SK-N-SH treated with all-trans-retinoic acid at 6 μM for 48 hours (cell line): ENCODE measurements at regions not wholly inside any gene's neighbourhood (a gene's known extent, or its start where the extent isn't known, plus 50 kb on each side); places are given as distances from the start of the nearest gene placed in this dataset.

Experiments used
- ISL1 ChIP-seq: fragments of 250-450 bp; sonication (Bioruptor Pico); IDR thresholded peaks from 2 replicates; pipeline ENCODE4 v2.1.2; 2022; ENCODE audit warnings: mild to moderate bottlenecking, moderate library complexity
- PPARA ChIP-seq: fragments of 250-450 bp; sonication (Bioruptor Pico); IDR thresholded peaks from 2 replicates; pipeline ENCODE4 v1.5.0; 2020; ENCODE audit warnings: mild to moderate bottlenecking, borderline replicate concordance
- SNAI2 ChIP-seq: fragments of 250-450 bp; sonication (Bioruptor Pico); IDR thresholded peaks from 2 replicates; pipeline ENCODE4 v1.5.0; 2020; ENCODE audit warnings: mild to moderate bottlenecking, moderate library complexity
- TF ChIP-seq, protein P1 (sequence below): fragments of 250-450 bp; sonication (Bioruptor Pico); IDR thresholded peaks from 2 replicates; pipeline ENCODE4 v1.8.0; 2020; ENCODE audit warnings: mild to moderate bottlenecking, moderate library complexity, borderline replicate concordance
- TF ChIP-seq, protein P2 (sequence below): fragments of 250-450 bp; sonication (Bioruptor Pico); IDR thresholded peaks from 2 replicates; pipeline ENCODE4 v1.5.1; 2021; ENCODE audit warnings: mild to moderate bottlenecking, moderate library complexity

DNA sequence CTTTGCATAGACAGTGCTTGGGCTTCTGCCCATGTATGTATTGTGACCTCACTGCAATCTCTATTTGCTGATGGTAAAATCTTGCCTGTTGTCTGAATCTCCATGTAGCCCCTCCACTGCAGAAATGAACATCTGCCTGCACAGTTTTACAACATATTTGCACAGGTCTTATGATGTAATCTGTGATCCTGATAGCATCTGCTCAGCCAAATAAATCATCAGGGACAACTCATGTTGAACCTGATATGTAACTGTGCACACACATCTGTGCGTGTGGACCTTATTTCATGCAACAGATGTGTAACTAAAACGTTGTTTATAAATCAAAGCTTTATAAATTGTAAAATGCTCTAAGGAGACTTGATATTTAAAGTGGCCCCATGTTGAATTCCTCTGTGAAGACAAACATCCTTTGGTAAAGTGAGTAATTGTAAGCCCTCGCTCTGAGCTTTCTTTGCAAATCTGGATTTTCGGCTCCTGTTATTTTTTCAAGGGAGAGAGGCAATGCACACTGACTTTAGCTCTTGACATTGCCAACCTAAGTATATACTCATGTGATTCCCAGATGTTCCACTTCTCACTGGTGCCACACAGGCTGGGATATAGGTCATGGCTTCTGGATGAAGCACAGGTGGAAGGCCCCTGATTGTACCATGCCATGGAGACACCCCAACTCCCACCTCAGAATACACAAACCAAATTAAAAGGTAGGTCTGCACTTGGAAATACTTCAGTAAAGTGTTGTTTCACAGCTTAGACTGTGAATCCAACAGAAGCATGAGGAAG is 371.3 kb downstream of the GRIN2B start:
- TF ChIP-seq SNAI2 (CRISPR knock-in tag) (no peak), PPARA (no peak), ISL1 (CRISPR knock-in tag) (no peak)
- TF ChIP-seq, protein P1, sequence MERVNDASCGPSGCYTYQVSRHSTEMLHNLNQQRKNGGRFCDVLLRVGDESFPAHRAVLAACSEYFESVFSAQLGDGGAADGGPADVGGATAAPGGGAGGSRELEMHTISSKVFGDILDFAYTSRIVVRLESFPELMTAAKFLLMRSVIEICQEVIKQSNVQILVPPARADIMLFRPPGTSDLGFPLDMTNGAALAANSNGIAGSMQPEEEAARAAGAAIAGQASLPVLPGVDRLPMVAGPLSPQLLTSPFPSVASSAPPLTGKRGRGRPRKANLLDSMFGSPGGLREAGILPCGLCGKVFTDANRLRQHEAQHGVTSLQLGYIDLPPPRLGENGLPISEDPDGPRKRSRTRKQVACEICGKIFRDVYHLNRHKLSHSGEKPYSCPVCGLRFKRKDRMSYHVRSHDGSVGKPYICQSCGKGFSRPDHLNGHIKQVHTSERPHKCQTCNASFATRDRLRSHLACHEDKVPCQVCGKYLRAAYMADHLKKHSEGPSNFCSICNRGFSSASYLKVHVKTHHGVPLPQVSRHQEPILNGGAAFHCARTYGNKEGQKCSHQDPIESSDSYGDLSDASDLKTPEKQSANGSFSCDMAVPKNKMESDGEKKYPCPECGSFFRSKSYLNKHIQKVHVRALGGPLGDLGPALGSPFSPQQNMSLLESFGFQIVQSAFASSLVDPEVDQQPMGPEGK: no peak
- TF ChIP-seq, protein P2, sequence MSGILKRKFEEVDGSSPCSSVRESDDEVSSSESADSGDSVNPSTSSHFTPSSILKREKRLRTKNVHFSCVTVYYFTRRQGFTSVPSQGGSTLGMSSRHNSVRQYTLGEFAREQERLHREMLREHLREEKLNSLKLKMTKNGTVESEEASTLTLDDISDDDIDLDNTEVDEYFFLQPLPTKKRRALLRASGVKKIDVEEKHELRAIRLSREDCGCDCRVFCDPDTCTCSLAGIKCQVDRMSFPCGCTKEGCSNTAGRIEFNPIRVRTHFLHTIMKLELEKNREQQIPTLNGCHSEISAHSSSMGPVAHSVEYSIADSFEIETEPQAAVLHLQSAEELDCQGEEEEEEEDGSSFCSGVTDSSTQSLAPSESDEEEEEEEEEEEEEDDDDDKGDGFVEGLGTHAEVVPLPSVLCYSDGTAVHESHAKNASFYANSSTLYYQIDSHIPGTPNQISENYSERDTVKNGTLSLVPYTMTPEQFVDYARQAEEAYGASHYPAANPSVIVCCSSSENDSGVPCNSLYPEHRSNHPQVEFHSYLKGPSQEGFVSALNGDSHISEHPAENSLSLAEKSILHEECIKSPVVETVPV: no peak
